GM23338 (cell line): ENCODE measurements at regions not wholly inside any gene's neighbourhood (a gene's known extent, or its start where the extent isn't known, plus 50 kb on each side); places are given as distances from the start of the nearest gene placed in this dataset.

ENCODE experiments used
- CREB1 ChIP-seq: fragments of 250-450 bp; sonication (Bioruptor Pico); IDR thresholded peaks from 2 replicates; pipeline ENCODE4 v1.5.0; 2020; ENCODE audit warnings: low read depth, mild to moderate bottlenecking, moderate library complexity
- CTCF ChIP-seq, 2 experiments: fragments of 200-600 bp in 1 of 2; sonication (generic) in 1 of 2; conservative IDR thresholded peaks; 2 replicates each; pipeline versions ENCODE4 v1.5.1 to v1.6.1; 2016 to 2017; ENCODE audit warnings: antibody characterized with exemption in 2 of 2, low read depth in 2 of 2, mild to moderate bottlenecking in 2 of 2, moderate library complexity in 1 of 2
- EZH2 ChIP-seq: fragments of 200-600 bp; sonication (generic); IDR thresholded peaks from one replicate; pipeline ENCODE4 v1.8.0; 2017; ENCODE audit warnings: antibody characterized with exemption, mild to moderate bottlenecking, low read depth; ENCODE audit not compliant: unreplicated experiment
- EZH2phosphoT487 ChIP-seq: fragments of 200-600 bp; sonication (generic); IDR thresholded peaks from one replicate; pipeline ENCODE4 v1.8.1; 2018; ENCODE audit warnings: antibody characterized with exemption; ENCODE audit not compliant: unreplicated experiment
- POLR2AphosphoS5 ChIP-seq: IDR thresholded peaks from 2 replicates; pipeline ENCODE4 v1.6.1; 2016; ENCODE audit warnings: antibody characterized with exemption, low read depth
- ZNF331 ChIP-seq: fragments of 250-450 bp; sonication (Bioruptor Pico); IDR thresholded peaks from 2 replicates; pipeline ENCODE4 v1.5.0; 2020; ENCODE audit warnings: low read depth, mild to moderate bottlenecking, moderate library complexity

DNA sequence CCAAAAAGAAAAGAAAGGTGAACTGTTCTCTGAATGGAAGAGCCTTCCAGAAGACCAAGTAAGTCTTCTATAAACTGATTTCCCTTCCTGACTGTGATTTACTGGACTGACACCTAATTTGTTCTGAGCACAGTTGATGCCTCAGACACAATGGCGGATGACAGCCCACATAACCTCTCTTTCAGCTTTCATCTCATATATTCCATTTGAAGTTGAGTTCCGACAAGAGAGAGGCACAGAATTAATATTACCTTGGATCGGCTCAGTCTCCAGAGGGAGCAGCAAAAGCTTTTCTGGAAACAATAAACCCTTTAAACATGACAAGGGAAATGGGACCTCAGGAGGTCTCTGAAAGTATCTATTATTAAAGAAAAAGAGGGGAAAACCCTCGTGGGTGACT lies 638.7 kb upstream of the SETBP1 start:
- TF ChIP-seq CTCF (conservative IDR thresholded peaks at IDR 0.05; ENCODE audit: low read depth in 2 of 2) (no peak), EZH2 (no peak), EZH2phosphoT487 (no peak), CREB1 (CRISPR knock-in tag) (no peak), ZNF331 (CRISPR knock-in tag) (no peak), POLR2AphosphoS5 (no peak)
